ENCODE measurements at regions not wholly inside any gene's neighbourhood (a gene's known extent, or its start where the extent isn't known, plus 50 kb on each side); places are given as distances from the start of the nearest gene placed in this dataset.

DNA sequence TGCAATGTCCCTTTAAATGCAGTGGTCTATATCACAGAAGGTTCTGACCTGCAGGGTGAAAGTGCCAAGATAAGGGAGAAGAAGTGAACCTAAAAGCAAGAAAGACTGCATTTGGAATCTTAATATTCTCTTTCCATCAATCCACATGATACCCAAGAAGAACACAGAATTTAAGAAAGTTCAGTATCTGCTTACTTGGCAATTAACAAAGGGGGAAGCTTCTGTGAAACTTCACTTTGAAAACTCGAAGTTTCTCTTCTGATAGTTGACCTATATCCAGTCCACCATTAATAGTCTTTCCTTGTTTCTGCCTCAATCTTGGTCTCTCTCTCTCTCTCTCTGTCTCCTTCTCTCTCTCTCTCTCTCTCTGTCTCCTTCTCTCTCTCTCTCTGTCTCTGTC lies 592.0 kb downstream of the UTRN start:
- TF ChIP-seq, protein P1, sequence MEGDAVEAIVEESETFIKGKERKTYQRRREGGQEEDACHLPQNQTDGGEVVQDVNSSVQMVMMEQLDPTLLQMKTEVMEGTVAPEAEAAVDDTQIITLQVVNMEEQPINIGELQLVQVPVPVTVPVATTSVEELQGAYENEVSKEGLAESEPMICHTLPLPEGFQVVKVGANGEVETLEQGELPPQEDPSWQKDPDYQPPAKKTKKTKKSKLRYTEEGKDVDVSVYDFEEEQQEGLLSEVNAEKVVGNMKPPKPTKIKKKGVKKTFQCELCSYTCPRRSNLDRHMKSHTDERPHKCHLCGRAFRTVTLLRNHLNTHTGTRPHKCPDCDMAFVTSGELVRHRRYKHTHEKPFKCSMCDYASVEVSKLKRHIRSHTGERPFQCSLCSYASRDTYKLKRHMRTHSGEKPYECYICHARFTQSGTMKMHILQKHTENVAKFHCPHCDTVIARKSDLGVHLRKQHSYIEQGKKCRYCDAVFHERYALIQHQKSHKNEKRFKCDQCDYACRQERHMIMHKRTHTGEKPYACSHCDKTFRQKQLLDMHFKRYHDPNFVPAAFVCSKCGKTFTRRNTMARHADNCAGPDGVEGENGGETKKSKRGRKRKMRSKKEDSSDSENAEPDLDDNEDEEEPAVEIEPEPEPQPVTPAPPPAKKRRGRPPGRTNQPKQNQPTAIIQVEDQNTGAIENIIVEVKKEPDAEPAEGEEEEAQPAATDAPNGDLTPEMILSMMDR (IDR thresholded peaks at IDR 0.05): no peak
- TF ChIP-seq POLR2AphosphoS5 (IDR thresholded peaks at IDR 0.05) (no peak), EP300 (IDR thresholded peaks at IDR 0.05) (no peak), POLR2A (IDR thresholded peaks at IDR 0.05) (no peak)
- Histone ChIP-seq H3K4me3 (no peak overlapping the region), H3K27ac (no peak overlapping the region), H3K36me3 (no peaks in the 10 kb centered on the region), H3K9me3 (no peaks in the 10 kb centered on the region), H3K4me1 (no peaks in the 10 kb centered on the region), H3K27me3 (no peaks in the 10 kb centered on the region)
- ATAC-seq (ENCODE audit: low FRiP score in 2 of 2) (no peak), DNase-seq (no peak)
- 71 to 82% methylated on average over 1 of the region's 1 CpG for WGBS, 2 donors

DNA sequence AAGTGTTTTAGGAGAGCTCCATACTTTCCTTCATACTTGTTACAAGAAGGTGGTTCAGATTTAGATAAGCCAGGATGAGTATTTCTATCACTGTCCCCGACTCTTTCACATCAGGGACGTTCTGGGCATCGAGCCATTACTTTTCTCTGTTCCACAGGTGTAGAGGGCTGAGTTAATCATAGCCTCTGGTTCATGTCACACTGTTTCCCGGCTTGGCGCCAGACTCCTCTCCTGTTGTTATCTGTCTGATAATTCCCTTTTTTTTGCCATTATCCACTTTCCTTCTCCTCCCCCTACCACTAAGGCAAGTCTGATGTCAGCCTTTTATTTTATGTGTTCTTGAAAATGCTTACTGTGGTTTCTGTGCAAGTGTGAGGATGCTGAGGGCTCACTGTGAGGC lies 593.4 kb downstream of the UTRN start:
- ATAC-seq (ENCODE audit: low FRiP score in 2 of 2) (no peak), DNase-seq (no peak)
- TF ChIP-seq POLR2A (IDR thresholded peaks at IDR 0.05) (no peak), POLR2AphosphoS5 (IDR thresholded peaks at IDR 0.05) (no peak), EP300 (IDR thresholded peaks at IDR 0.05) (no peak)
- TF ChIP-seq, protein P1 (IDR thresholded peaks at IDR 0.05): no peak
- Histone ChIP-seq H3K27ac (no peak overlapping the region), H3K4me1 (no peaks in the 10 kb centered on the region), H3K27me3 (no peaks in the 10 kb centered on the region), H3K36me3 (no peaks in the 10 kb centered on the region), H3K4me3 (no peak overlapping the region), H3K9me3 (no peaks in the 10 kb centered on the region)
- 89 to 92% methylated on average over 5 of the region's 5 CpGs for WGBS, 2 donors

DNA sequence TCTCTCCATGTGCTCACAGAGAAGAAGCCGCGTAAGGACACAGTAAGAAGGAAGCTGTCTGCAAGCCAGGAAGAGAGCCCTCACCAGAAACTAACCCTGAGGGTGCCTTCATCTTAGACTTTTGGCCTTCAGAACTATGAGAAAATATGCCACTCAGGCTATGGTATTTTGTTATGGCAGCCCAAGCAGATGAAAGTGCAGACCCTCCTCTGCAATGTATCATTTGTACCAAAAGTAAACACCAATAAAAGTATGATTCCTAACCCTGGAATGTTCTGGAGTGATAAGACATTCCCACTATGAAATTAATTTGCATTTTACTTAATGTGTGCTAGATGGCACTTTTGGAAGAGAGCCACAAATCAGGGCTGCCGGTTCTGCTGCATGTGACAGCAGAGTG lies 594.3 kb downstream of the UTRN start:
- Histone ChIP-seq H3K9me3 (no peaks in the 10 kb centered on the region), H3K27ac (no peak overlapping the region), H3K4me1 (no peaks in the 10 kb centered on the region), H3K4me3 (no peak overlapping the region), H3K27me3 (no peaks in the 10 kb centered on the region), H3K36me3 (no peaks in the 10 kb centered on the region)
- WGBS, 2 donors: 83 to 85% methylated on average over 3 of the region's 3 CpGs
- no peak for ATAC-seq (ENCODE audit: low FRiP score in 2 of 2)
- no peak for DNase-seq
- TF ChIP-seq EP300 (IDR thresholded peaks at IDR 0.05) (no peak), POLR2AphosphoS5 (IDR thresholded peaks at IDR 0.05) (no peak), POLR2A (IDR thresholded peaks at IDR 0.05) (no peak)
- TF ChIP-seq, protein P1 (IDR thresholded peaks at IDR 0.05): no peak

DNA sequence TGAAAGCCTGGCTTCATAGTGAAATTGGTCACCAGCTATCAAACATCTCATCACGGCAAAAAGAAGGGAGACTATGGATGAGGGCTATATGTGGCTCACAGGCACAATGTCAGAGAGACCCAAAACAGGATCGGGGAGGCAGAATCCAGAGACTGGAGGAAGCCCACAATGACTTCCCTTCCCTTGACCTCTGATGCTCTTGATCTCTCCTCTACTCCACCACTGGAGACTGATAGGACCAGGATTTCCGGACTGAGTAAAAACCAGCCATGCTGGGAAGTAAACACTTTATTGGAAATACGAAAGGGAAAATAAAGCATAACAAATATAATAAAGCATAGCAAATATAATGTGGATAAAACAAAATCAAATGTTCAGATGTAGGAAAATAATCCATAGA lies 597.3 kb downstream of the UTRN start:
- ATAC-seq (ENCODE audit: low FRiP score in 2 of 2) (no peak), DNase-seq (no peak)
- 85 to 90% methylated on average over 4 of the region's 4 CpGs for WGBS, 2 donors
- Histone ChIP-seq H3K4me3 (no peak overlapping the region), H3K36me3 (no peaks in the 10 kb centered on the region), H3K27ac (no peak overlapping the region), H3K9me3 (no peaks in the 10 kb centered on the region), H3K27me3 (no peaks in the 10 kb centered on the region), H3K4me1 (no peaks in the 10 kb centered on the region)
- TF ChIP-seq, protein P1 (IDR thresholded peaks at IDR 0.05): no peak
- no peak for TF ChIP-seq POLR2AphosphoS5 (IDR thresholded peaks at IDR 0.05)
- TF ChIP-seq EP300 (IDR thresholded peaks at IDR 0.05): no peak
- TF ChIP-seq POLR2A (IDR thresholded peaks at IDR 0.05): no peak

DNA sequence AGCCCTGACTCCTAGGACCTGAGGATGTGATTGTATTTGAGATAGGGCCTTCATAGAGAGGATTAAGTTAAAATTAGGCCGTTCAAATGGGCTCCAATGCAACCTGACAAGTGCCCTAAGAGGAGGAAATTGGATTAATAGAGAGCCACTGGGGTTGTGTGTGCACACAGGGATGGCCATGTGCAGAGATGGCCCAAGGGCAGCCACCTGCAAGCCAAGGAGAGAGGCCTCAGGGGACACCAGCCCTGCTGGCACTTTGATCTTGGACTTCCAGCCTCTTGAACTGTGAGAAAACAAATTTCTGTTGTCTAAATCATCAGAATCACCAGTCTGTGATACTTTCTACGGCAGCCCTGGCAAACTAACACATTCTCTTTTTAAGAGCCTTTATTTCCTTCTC lies 598.8 kb downstream of the UTRN start:
- ATAC-seq (ENCODE audit: low FRiP score in 2 of 2): no peak
- Histone ChIP-seq H3K36me3 (no peaks in the 10 kb centered on the region), H3K4me1 (no peaks in the 10 kb centered on the region), H3K9me3 (no peaks in the 10 kb centered on the region), H3K27me3 (no peaks in the 10 kb centered on the region), H3K27ac (no peak overlapping the region), H3K4me3 (no peak overlapping the region)
- WGBS, 2 donors: 87 to 94% methylated on average over 2 of the region's 2 CpGs
- DNase-seq: no peak
- no peak for TF ChIP-seq POLR2AphosphoS5 (IDR thresholded peaks at IDR 0.05)
- TF ChIP-seq, protein P1 (IDR thresholded peaks at IDR 0.05): no peak
- no peak for TF ChIP-seq POLR2A (IDR thresholded peaks at IDR 0.05)
- TF ChIP-seq EP300 (IDR thresholded peaks at IDR 0.05): no peak

Data from upper lobe of left lung (tissue), 6 donors.